HepG2 (cell line): ENCODE measurements at regions not wholly inside any gene's neighbourhood (a gene's known extent, or its start where the extent isn't known, plus 50 kb on each side); places are given as distances from the start of the nearest gene placed in this dataset.

Source experiments
- ATF4 ChIP-seq, 2 experiments: fragments of 450-650 bp in 1 of 2; sonication (generic) in 1 of 2; formaldehyde crosslinking; IDR thresholded peaks; 2 replicates each; pipeline versions ENCODE4 v1.5.0 to v1.8.0; 2020 to 2022; ENCODE audit warnings: mild to moderate bottlenecking in 1 of 2, missing genetic modification reagents in 1 of 2
- HMGXB3 ChIP-seq: sonication (generic); formaldehyde crosslinking; IDR thresholded peaks from 2 replicates; pipeline ENCODE4 v1.4.0; 2020; ENCODE audit warnings: missing genetic modification reagents, borderline replicate concordance
- MED13 ChIP-seq: sonication (generic); formaldehyde crosslinking; IDR thresholded peaks from 2 replicates; pipeline ENCODE4 v1.5.0; 2020; ENCODE audit warnings: missing genetic modification reagents
- ONECUT2 ChIP-seq: sonication (generic); formaldehyde crosslinking; IDR thresholded peaks from 2 replicates; pipeline ENCODE4 v1.4.0; 2020; ENCODE audit warnings: missing genetic modification reagents
- RFXANK ChIP-seq: IDR thresholded peaks from 2 replicates; pipeline ENCODE4 v1.6.1; 2016
- SOX13 ChIP-seq, 3 experiments: fragments of 450-650 bp in 1 of 3; sonication (generic) in 1 of 3; formaldehyde crosslinking in 1 of 3; IDR thresholded peaks in 2 of 3; conservative IDR thresholded peaks in 1 of 3; 2 replicates each; pipeline versions ENCODE4 v1.5.0 to v1.6.1; 2016 to 2020; ENCODE audit warnings: antibody characterized with exemption in 1 of 3, mild to moderate bottlenecking in 1 of 3, missing compliant biosample characterization in 1 of 3, missing genetic modification reagents in 1 of 3, moderate library complexity in 1 of 3
- ZBTB14 ChIP-seq: sonication (generic); formaldehyde crosslinking; IDR thresholded peaks from 2 replicates; pipeline ENCODE4 v1.4.0; 2020; ENCODE audit warnings: missing genetic modification reagents
- ZBTB25 ChIP-seq: IDR thresholded peaks from 2 replicates; pipeline ENCODE4 v1.6.1; 2018; ENCODE audit warnings: missing genetic modification reagents
- ZGPAT ChIP-seq: IDR thresholded peaks from 2 replicates; pipeline ENCODE4 v1.6.1; 2016; ENCODE audit warnings: mild to moderate bottlenecking
- ZNF207 ChIP-seq: fragments of 450-650 bp; IDR thresholded peaks from 2 replicates; pipeline ENCODE4 v1.6.1; 2016; ENCODE audit warnings: antibody characterized with exemption, borderline replicate concordance
- ZNF232 ChIP-seq: sonication (generic); formaldehyde crosslinking; IDR thresholded peaks from 2 replicates; pipeline ENCODE4 v1.4.0; 2020; ENCODE audit warnings: missing genetic modification reagents, borderline replicate concordance
- ZNF275 ChIP-seq: sonication (generic); formaldehyde crosslinking; IDR thresholded peaks from 2 replicates; pipeline ENCODE4 v1.8.0; 2022; ENCODE audit warnings: missing genetic modification reagents, mild to moderate bottlenecking, inconsistent platforms, borderline replicate concordance
- ZNF430 ChIP-seq: sonication (generic); formaldehyde crosslinking; IDR thresholded peaks from 2 replicates; pipeline ENCODE4 v1.9.0; 2021; ENCODE audit warnings: mild to moderate bottlenecking, missing genetic modification reagents
- ZNF770 ChIP-seq: sonication (generic); formaldehyde crosslinking; IDR thresholded peaks from 2 replicates; pipeline ENCODE4 v1.5.0; 2020; ENCODE audit warnings: mild to moderate bottlenecking, missing genetic modification reagents

- 0 out of 2 replicates have a peak, but pooled peaks have one; percentile 47 for TF ChIP-seq ZBTB25
- TF ChIP-seq ZNF232, result peak; percentile 60; the same call in 1 of the 2 replicates
- TF ChIP-seq ATF4 (CRISPR knock-in tag; IDR thresholded peaks at IDR 0.05), result 0 out of 4 replicates have a peak, but pooled peaks of 1 of the 2 experiments have one; percentile 24
- peak; percentile 60; the same call in 1 of the 2 replicates for TF ChIP-seq ZNF430 (CRISPR knock-in tag)
- TF ChIP-seq ZBTB14 (CRISPR knock-in tag), result no peak
- TF ChIP-seq SOX13 (IDR thresholded peaks at IDR 0.05), result 0 out of 2 replicates have a peak, but pooled peaks have one; percentile 19
- TF ChIP-seq SOX13 (CRISPR knock-in tag; conservative IDR thresholded peaks at IDR 0.05 in 1 of 2, IDR thresholded peaks at IDR 0.05 in 1 of 2), result peak in 1 of 2 experiments; percentile 53; a peak in 1 of 4 replicates
- TF ChIP-seq ZGPAT (CRISPR knock-in tag), result peak; percentile 74
- no peak for TF ChIP-seq ZNF207
- peak; percentile 55; the same call in 1 of the 2 replicates for TF ChIP-seq ONECUT2 (CRISPR knock-in tag)
- TF ChIP-seq ZNF275, result 0 out of 2 replicates have a peak, but pooled peaks have one; percentile 60
- TF ChIP-seq HMGXB3 (CRISPR knock-in tag), result 0 out of 2 replicates have a peak, but pooled peaks have one; percentile 66
- TF ChIP-seq MED13 (CRISPR knock-in tag), result 0 out of 2 replicates have a peak, but pooled peaks have one; percentile 29
- no peak for TF ChIP-seq RFXANK (CRISPR knock-in tag)
- peak; percentile 30; the same call in 1 of the 2 replicates for TF ChIP-seq ZNF770 (CRISPR knock-in tag)
These were observed 71.2 kb downstream of the VCPKMT start (continued) for GRCh38 chr14:50045039-50045711.
